ENCODE measurements at regions not wholly inside any gene's neighbourhood (a gene's known extent, or its start where the extent isn't known, plus 50 kb on each side); places are given as distances from the start of the nearest gene placed in this dataset.

GRCh38 chr17:65455154-65455971 is 106.1 kb downstream of the AXIN2 start:
- peak overlapping the region; percentile 36 for H3K27ac Mint-ChIP-seq (ENCODE audit: unreplicated experiment)
- peaks cover 18% of the 10 kb centered on the region for H3K9me3 Mint-ChIP-seq
- no peak overlapping the region for H3K4me3 Mint-ChIP-seq
- TF ChIP-seq CTCF (conservative IDR thresholded peaks at IDR 0.05), result no peak
- H3K27me3 Mint-ChIP-seq (ENCODE audit: low read depth), result no peaks in the 10 kb centered on the region
- H3K36me3 Mint-ChIP-seq (ENCODE audit: low read depth), result peaks cover 6% of the 10 kb centered on the region
- peaks cover 33% of the 10 kb centered on the region for H3K4me1 Mint-ChIP-seq
- DNase-seq (ENCODE audit: low read depth, low spot score), result no peak

- no peak for TF ChIP-seq CTCF (conservative IDR thresholded peaks at IDR 0.05)
- no peaks in the 10 kb centered on the region for H3K27me3 Mint-ChIP-seq (ENCODE audit: low read depth)
- no peak overlapping the region for H3K27ac Mint-ChIP-seq (ENCODE audit: unreplicated experiment)
- H3K9me3 Mint-ChIP-seq, result peaks cover 23% of the 10 kb centered on the region
- no peak for DNase-seq (ENCODE audit: low read depth, low spot score)
- peaks cover 13% of the 10 kb centered on the region for H3K36me3 Mint-ChIP-seq (ENCODE audit: low read depth)
- H3K4me3 Mint-ChIP-seq, result no peak overlapping the region
- peaks cover 31% of the 10 kb centered on the region for H3K4me1 Mint-ChIP-seq
Observed at GRCh38 chr17:65453204-65453931, 108.1 kb downstream of the AXIN2 start.

GRCh38 chr17:65449495-65449894 is 112.0 kb downstream of the AXIN2 start:
- peaks cover 12% of the 10 kb centered on the region for H3K4me1 Mint-ChIP-seq
- H3K4me3 Mint-ChIP-seq, result no peak overlapping the region
- no peak overlapping the region for H3K27ac Mint-ChIP-seq (ENCODE audit: unreplicated experiment)
- H3K27me3 Mint-ChIP-seq (ENCODE audit: low read depth), result no peaks in the 10 kb centered on the region
- H3K9me3 Mint-ChIP-seq, result peaks cover 31% of the 10 kb centered on the region
- DNase-seq (ENCODE audit: low read depth, low spot score), result no peak
- no peak for TF ChIP-seq CTCF (conservative IDR thresholded peaks at IDR 0.05)
- peaks cover 13% of the 10 kb centered on the region for H3K36me3 Mint-ChIP-seq (ENCODE audit: low read depth)

- Mint-ChIP-seq H3K4me3 (no peak overlapping the region), H3K4me1 (peaks cover 18% of the 10 kb centered on the region), H3K9me3 (peaks cover 31% of the 10 kb centered on the region), H3K27ac (ENCODE audit: unreplicated experiment) (no peak overlapping the region), H3K27me3 (ENCODE audit: low read depth) (no peaks in the 10 kb centered on the region), H3K36me3 (ENCODE audit: low read depth) (peaks cover 13% of the 10 kb centered on the region)
- no peak for TF ChIP-seq CTCF (conservative IDR thresholded peaks at IDR 0.05)
- DNase-seq (ENCODE audit: low read depth, low spot score), result no peak
Observed at GRCh38 chr17:65447823-65448222, 113.6 kb downstream of the AXIN2 start.

GRCh38 chr17:65446838-65447526 is 114.5 kb downstream of the AXIN2 start:
- Mint-ChIP-seq H3K27me3 (ENCODE audit: low read depth) (no peaks in the 10 kb centered on the region), H3K4me3 (no peak overlapping the region), H3K9me3 (peaks cover 24% of the 10 kb centered on the region), H3K27ac (ENCODE audit: unreplicated experiment) (no peak overlapping the region), H3K4me1 (peaks cover 18% of the 10 kb centered on the region), H3K36me3 (ENCODE audit: low read depth) (peaks cover 9% of the 10 kb centered on the region)
- DNase-seq (ENCODE audit: low read depth, low spot score), result no peak
- no peak for TF ChIP-seq CTCF (conservative IDR thresholded peaks at IDR 0.05)

Measured in neural crest cell (in vitro differentiated cells).